Glomerular endothelial cell (primary cell): ENCODE measurements at regions not wholly inside any gene's neighbourhood (a gene's known extent, or its start where the extent isn't known, plus 50 kb on each side); places are given as distances from the start of the nearest gene placed in this dataset.
"Not testable (repeated sequence)": the region's sequence is repeated elsewhere in the genome, so short reads cannot be mapped to it uniquely, and the experiment has no call there.

ENCODE experiments used
- DNase-seq: peaks from one replicate; pipeline ENCODE4 v3.0.0-alpha.2; 2011; ENCODE audit warnings: low read depth, low spot score; ENCODE audit errors: extremely low read depth

DNA sequence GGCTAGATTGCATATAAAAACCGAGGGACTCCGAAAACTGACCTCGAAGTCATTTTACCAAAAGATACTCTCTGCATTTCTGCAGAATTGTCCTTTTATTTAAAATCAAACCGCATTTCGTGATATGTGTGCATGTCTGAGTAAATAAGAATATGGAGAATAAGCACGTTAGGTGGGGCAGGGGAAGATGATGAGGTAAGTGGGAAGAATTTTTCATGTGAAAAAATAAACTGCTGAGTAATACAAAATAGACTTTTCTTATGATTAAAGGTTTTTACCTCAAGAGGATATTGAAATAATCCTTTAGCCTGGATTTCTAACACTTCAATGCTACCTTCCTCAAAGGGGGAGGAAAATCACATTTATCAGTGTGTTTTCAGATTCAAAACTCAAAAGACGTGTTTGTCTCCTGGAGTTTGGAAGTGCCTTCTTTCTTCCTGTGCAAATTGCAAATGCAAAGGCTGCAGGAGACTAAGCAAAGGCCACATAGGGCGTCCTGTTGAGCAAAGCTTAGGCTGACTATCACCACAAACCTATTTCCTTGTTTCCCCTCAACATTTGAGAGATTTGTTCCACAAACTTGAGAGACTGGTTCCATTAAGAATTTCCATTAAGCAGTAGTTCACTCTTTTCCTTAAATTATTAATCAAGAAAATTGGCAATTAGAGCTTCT, 813.5 kb downstream of the MCTP2 start:
- DNase-seq: no peak

DNA sequence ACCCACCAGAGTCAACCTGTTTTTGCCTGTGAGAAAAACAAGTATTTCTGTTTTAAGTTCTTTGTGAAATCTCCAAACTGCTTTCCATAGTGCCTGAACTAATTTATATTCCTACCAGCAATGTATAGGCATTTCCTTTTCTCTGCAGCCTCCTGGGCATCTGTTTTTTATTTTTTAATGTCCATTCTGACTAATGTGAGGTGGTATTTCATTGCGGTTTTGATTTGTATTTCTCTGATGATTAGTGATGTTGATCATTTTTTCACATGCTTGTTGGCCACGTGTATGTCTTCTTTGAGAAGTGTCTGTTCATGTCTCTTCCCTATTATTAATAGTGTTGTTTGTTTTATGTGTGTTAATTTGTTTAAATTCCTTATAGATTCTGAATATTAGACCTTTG, 820.5 kb downstream of the MCTP2 start:
- no peak for DNase-seq

DNA sequence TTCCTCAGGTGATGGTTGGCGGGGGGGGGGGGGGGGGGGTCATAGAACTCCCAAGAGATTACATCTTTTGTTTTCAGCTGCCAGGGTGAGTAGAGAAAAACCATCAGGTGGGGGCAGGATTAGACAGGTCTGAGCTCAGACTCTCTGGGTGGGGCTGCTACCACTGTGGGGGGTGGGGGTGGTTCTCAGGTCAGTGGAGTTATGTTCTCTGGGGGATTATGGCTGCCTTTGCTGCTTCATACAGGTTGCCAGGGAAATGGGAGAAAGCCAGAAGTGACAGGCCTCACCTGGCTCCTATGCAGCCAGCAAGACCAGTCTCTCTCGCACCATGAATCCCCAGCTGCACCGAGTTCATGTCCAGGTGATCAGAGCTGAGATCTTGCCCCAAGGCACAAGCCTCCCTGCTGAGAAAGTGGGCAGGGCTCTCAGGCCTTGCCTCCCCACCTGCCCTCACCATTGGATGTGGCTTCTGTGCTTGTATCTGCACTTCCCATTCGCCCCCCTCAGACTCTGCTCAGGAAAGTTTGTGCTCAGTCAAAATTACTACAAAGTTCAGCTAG, 828.1 kb downstream of the MCTP2 start:
- no peak for DNase-seq

DNA sequence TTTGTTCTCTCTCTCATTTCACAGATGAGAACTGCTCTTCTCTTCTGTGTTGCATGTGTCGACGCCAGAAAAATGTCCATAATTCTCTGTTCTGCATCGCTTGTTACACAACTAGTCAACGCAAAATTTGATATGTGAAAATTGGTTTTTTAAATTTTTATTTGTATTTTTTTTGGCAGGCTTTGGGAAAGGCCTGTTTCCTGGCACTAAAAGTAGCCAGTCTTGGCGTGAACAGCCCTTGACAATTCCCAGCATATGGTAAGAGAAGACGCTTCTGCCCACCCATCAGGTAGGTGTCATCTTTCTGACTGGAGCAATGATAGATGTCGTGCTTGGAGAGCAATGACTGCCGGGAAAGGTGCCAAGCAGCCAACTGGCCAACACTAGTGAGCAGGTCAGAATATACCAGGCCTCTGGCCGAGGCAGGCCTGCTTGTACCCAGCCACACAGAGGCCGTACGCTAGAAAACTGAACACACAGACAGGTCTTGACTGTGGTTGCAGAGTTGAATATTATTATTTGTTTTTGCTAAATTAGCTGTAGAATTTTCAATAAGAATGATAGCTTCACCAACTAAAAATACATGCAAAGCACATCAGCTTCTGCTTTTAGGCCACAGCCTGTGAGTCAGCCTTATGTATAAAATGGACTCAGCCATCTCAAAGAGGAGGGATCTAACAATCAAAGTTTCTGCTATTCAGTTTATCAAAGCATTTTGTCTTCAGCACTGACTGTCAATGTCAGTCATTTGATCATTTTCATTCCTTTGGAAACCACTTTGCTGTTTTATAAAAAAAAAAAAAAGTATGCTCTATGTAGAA, 837.5 kb downstream of the MCTP2 start:
- no peak for DNase-seq

DNA sequence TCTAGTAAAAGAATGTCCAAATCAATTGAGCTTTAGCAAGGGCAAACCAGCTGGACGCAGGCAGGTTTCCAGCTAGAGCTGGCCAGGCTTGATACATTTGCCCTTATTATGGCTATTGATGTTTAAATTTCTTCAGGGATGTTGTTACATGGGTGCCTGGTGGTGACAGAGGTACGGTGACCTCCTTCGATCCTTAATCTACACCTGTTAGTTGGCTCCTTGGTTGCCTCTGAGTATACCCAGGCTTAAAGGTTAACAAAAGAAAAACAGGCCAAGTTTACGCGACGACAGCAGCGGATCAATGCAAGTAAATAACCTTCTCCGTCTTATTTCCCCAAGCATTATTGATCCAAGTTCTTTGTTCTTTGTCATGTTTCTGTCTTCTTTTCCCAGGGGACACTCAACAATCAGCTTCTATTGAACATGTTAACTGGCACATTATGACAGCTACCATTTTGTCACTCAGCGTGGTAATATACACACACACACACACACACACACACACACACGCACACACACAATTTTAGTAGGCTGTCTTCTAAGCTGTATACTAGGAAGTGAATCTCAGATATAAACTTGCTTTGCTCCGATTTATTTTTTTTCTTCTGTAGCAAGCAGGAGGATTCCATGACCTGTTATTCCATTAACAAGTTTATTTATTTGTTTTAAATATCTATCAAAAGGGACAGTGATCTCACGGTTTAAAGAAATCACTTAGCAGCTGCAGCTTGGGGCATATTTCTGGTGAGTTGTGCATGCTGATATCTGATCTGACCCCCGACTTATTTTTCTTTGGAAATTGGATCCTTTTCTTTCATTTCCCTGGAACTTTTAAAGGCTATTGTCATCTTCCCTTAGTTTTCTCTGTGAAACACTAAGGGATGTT, 844.7 kb downstream of the MCTP2 start:
- DNase-seq: no peak

DNA sequence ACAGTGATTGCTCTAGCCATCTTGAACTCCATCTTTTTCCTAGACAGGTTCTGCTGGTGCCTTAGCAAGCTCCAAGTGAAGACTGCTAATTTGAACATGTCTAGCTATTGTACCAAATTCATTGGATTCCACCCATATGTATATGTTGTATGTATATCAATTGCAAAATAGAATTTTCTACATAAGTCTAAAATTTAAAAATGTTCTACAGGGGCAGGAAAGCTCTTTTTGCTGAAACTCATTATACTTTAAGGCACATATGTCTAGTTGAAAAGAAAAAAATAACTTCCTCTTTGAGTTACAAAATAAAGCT, 845.3 kb downstream of the MCTP2 start:
- DNase-seq: no peak

DNA sequence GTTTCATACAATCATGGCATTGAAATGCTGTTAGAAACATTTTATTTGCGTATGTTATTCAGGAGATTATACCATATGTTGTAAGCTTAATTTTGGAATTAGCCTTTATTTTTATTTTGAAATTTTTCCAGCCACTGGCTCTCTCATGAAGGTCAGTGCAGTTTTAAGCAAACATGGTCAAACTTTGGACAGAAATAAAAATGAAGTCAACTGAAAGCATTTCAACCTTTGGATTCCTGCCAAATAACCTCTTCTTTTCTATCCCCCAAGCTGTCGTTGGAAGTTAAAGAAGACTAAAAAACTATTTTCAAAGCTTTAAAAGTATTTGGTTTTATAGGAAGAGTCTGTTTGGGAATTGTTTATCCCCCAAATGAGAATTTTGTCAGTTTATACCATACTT, 846.6 kb downstream of the MCTP2 start:
- DNase-seq: no peak

DNA sequence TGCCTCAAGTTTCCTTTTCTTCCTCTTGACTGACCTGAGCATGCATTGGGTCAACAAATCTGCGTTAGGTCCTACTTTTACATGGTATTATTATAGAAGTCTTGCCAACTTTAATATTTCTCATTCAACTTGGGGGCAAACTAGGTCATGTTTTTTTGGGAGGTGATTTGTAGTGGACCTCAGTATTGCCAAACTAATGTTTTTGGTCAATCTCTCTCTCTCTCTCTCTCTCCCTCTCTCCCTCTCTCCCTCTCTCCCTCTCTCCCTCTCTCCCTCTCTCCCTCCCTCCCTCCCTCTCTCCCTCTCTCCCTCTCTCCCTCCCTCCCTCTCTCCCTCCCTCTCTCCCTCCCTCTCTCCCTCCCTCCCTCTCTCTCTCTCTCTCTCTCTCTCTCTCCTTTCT, 848.9 kb downstream of the MCTP2 start:
- DNase-seq: not testable (repeated sequence)

DNA sequence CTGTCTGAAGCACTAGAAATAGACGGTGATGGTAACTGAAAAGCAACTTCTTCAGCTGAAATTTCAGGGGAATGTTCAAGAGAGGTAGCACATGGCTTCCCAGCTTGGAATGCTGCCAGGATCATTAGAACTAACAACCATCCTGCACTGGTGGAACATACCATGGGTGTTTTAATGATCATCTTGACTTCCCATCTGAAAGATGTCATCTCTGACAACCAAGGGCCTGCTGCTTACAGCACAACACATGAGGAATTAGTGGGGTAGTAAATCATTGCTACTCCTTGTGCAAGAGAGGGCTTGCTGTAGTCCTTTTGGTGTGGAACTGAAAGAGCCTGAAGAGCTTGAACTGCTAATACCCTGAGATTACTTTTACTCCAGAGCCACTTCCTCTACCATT, 853.7 kb downstream of the MCTP2 start:
- DNase-seq: no peak

DNA sequence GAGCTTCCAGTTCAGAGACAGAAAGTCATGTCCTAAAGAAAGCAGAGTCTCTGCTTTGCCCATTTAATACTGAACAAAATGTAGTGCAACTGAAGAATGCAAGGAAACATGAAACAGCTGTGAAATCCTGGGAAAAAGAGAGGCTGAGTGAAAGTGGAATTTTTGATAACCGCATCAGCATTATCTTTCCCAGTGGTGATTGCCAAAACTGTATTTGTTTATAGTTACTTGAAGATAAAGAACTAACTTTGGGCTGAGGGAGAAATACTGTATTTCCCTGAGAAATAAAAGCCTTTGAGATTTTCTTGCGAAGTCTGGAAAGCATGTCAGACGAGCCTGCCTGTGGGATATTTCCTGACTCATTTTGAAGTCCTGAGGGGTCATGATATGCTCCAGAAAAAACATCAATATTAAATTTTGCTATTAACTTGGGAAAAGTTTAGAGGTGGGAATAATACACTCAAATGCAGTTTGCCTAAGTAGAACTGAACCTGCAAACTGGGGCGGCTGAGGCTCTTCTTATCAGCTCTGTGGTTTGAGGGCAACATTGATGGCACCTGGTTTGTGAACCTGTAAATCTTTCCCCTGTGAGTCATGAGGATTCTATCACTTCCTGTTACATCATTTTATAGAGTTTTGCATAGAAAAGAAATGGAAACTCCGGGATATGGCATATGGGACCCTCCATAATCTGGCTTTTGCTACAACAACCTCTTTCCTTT, 855.3 kb downstream of the MCTP2 start:
- no peak for DNase-seq

DNA sequence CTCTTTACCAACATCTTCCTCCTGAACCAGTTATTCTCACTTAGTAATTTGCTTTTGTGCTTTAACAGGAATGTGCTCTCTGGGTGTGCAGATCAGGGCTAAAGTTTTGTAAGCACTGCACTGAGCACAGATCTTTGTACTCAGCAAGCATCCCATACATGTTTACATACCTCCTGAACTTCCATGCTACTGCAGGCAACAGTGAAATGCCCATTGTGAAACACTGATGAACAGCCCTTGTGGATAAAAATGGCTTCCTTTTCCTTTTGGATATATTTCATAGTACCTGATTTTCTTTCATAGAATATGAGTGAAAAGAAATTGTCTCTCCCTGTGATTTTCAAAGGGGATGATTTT, 855.9 kb downstream of the MCTP2 start:
- no peak for DNase-seq

DNA sequence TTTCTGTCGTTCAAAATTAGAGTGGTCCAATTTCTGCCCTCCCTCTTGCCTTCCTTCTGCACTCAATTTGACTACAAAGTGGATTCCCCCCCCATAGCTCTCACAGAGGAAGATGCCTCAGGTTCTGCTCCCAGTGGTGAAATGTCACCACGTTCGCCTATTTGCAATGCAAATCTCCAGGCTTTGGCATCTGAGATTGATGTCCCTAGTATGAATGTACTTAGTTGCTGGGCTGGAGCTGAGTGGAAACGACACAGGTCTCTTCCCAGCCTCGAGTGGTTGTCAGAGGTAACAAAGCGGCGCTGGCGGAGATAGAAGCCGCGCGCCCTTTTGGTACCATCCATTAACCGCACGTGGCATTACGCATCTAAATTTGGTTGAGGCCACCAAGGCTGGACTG, 860.1 kb downstream of the MCTP2 start:
- no peak for DNase-seq

DNA sequence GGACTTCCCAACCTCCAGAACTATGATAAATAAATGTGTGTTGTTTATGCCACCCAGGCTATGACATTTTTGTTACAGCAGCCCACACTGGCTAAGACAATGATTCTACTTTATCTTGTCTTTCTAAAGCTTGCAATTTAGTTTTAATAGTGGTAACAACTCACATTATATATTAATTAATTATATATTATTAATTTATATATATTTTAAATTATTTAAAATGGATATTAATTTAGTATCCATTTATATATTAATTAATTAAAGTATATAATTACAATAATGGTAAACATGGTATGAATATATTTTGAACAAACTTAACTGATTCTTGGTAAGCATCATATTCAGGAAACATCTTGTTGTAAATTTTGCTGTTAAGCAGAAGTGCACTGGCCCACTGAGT, 863.9 kb downstream of the MCTP2 start:
- no peak for DNase-seq

DNA sequence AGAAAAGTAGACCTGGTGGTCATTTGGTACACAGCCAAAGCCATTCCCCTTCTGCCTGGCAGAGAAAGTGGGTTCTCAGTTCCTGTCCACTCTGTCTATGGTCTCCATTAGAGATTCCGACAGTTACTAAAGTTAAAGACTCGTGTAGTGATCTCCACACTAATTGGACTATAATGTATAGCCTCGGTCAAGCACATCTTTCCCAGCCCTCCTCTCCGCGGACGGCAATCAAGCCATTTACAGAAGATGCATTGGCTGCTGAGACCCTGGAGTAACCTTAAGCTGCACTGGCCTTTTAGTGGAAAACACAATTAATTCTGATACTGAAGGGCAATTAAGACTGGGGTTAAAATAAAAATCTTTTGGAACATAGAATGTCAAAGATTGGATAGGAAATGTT, 865.3 kb downstream of the MCTP2 start:
- no peak for DNase-seq

DNA sequence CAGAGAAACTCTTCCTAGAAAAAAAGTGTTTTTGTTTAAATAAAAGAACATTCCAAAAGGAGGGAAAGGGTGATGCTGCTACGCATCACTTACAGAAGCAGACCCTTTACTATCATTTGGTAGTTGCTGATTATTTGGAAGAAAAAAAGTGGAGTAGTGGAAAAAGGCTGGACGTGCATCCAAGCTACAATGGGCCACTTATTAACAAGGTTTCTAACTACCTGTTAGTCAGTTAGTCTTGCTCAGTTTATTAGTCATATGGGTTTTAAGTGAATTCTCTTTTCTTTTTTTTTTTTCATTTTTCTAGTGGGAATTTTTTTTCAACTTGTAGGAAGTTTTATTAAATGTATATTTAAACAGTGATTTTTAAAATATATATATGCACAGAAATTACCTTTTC, 866.0 kb downstream of the MCTP2 start:
- DNase-seq: no peak

DNA sequence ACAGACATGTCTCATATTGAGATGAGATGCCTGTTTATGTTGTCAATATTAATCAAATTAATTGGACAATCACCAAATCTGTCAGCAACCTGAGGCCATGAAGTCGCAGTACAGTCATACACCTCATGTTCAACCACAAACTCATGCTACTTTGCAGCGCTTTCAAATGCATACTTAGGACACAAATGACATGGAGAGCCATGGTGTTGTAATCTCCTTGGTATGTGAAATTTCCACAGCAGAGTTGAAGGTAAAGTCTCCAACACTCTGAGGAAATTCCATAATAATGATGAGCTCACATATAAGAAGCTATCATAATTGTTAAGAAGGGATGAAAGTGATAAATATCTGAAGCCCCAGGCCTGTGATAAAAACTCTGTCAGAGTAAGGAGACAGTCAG, 873.9 kb downstream of the MCTP2 start:
- DNase-seq: no peak

DNA sequence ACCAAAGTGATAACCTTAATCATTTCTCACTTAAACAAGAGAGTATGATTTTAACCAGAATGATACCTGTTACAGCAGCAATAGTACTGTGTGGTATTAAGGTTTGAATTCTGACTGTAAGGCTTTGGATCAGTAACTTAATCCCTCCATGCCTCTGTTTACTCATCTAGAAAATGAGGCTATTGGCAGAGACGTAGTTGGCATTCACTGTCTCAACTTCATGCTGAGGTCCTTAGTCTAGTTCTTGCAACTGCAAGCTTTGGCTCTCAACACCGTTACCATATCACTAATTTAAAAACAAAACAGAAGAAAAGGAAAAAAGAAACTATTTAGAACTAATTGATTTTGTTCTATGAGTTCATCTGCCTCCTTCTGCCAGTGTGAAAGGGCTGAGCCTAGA, 875.4 kb downstream of the MCTP2 start:
- DNase-seq: no peak

DNA sequence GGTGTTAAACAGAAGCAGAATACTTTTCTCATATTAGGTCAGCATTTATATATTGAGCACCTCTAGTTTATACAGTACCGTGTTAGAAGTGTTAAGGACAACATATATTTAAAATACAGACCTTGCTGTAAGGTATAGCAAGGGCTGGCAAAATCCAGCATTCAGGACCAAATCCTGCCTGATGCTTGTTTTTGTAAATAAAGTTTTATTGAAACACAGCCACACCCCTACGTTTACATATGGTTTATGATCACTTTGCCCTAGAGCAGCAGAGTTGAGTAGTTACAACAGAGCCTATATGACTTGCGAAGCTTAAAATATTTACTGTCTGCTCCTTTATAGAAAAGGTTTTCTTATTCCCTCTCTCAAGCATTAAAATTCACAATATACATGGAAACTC, 877.3 kb downstream of the MCTP2 start:
- no peak for DNase-seq

DNA sequence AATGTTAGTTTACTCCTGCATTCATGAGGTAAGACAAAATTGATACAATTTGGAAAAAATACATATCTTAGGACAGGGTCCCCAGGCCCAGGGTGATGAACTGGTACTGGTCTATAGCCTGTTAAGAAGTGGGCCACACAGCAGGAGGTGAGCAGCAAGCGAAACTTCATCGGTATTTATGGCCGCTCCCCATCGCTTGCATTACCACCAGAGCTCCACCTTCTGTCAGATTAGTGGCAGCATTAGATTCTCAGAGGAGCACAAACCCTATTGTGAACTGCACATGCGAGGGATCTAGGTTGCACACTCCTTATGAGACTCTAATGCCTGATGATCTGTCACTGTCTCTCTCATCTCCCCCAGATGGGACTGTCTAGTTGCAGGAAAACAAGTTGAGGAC, 880.6 kb downstream of the MCTP2 start:
- DNase-seq: no peak

DNA sequence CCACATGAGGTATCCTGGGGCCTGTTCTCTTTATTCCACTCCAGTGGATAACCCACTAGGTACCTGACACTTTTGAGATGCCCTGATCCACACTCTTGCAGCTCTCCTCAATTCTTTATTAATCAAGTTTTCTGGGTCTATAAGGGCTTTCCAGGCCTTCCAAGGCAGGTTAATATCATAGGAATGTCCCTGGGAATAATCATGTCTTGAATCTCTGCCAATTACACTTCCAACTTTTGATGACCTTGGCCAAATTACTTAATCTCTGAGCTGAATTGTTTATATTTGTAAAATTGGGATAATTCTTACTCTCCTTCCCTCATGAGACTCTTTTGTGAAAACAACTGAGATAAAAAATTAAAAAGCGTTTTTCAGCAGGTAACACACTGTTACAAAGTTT, 881.7 kb downstream of the MCTP2 start:
- DNase-seq: no peak

DNA sequence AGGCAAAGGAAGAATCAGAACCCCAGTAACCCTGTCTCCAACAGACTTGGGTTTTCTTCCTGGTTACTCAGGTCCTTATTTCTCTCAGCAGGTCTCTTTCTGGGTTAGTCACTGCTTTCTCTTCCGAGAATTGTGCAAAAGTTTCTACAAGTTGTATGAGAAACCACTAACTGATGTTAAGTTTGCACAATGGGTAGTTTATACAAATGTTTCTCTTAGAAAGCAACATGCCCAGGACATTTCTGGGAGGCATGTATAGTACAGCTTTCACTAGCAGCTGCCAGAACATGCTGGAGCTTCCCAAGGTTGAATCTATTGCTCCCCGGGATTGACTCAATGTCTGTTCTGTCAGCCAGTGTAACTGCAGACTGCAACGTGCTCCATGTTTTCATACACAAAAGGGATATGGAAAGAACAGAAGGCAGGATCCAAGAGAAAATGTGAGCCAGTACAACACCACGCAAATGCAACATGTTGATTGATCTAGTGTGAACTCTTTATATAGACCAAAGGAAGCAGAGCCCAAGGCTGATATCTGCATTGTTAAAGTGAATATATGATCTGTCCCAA, 887.8 kb downstream of the MCTP2 start:
- no peak for DNase-seq
